ENCODE measurements at regions not wholly inside any gene's neighbourhood (a gene's known extent, or its start where the extent isn't known, plus 50 kb on each side); places are given as distances from the start of the nearest gene placed in this dataset.

DNA sequence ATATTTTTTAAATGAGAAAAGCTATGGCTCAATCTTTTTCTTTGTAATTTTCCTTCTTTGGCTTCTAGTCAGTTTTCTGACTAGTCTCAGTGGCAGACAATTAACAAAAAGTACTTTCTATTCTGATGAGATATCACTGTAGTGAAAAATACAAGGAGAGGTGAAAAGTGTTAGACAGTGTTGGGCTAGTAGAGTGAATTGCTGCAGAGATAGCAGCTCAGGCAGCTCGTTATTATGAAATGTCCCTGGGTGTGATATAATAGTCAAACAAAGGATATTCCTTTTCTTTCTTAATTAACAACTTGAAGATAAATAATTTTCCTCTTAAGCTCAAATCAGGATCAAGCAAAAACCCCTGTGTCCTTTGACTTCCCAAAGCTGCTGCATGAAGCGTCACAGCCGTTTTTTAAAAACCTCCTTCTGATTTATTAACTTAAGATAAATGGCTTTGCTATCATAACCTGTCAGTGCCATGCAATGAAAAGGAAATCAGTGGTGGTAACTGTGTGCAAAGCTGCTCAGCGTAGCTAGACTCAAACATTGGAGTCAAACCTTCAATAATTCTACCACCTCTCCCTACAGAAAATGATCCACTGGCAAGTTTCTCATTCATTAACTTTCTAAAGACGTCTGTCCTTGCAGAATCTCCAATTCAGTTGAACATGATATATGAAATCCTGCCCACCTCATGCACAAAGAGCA lies 646.6 kb upstream of the PTBP2 start:
- TF ChIP-seq ZBTB21 (tag by site-specific recombination; IDR thresholded peaks at IDR 0.05) (no peak), ZBTB20 (tag by site-specific recombination; IDR thresholded peaks at IDR 0.05) (no peak), YY1 (tag by site-specific recombination; IDR thresholded peaks at IDR 0.05) (no peak), TCF7L2 (IDR thresholded peaks at IDR 0.05; ENCODE audit: borderline replicate concordance, low read depth, low read length) (no peak)
- TF ChIP-seq, protein P1, sequence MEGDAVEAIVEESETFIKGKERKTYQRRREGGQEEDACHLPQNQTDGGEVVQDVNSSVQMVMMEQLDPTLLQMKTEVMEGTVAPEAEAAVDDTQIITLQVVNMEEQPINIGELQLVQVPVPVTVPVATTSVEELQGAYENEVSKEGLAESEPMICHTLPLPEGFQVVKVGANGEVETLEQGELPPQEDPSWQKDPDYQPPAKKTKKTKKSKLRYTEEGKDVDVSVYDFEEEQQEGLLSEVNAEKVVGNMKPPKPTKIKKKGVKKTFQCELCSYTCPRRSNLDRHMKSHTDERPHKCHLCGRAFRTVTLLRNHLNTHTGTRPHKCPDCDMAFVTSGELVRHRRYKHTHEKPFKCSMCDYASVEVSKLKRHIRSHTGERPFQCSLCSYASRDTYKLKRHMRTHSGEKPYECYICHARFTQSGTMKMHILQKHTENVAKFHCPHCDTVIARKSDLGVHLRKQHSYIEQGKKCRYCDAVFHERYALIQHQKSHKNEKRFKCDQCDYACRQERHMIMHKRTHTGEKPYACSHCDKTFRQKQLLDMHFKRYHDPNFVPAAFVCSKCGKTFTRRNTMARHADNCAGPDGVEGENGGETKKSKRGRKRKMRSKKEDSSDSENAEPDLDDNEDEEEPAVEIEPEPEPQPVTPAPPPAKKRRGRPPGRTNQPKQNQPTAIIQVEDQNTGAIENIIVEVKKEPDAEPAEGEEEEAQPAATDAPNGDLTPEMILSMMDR (tag by site-specific recombination; IDR thresholded peaks at IDR 0.05) = no peak
- TF ChIP-seq, protein P2, sequence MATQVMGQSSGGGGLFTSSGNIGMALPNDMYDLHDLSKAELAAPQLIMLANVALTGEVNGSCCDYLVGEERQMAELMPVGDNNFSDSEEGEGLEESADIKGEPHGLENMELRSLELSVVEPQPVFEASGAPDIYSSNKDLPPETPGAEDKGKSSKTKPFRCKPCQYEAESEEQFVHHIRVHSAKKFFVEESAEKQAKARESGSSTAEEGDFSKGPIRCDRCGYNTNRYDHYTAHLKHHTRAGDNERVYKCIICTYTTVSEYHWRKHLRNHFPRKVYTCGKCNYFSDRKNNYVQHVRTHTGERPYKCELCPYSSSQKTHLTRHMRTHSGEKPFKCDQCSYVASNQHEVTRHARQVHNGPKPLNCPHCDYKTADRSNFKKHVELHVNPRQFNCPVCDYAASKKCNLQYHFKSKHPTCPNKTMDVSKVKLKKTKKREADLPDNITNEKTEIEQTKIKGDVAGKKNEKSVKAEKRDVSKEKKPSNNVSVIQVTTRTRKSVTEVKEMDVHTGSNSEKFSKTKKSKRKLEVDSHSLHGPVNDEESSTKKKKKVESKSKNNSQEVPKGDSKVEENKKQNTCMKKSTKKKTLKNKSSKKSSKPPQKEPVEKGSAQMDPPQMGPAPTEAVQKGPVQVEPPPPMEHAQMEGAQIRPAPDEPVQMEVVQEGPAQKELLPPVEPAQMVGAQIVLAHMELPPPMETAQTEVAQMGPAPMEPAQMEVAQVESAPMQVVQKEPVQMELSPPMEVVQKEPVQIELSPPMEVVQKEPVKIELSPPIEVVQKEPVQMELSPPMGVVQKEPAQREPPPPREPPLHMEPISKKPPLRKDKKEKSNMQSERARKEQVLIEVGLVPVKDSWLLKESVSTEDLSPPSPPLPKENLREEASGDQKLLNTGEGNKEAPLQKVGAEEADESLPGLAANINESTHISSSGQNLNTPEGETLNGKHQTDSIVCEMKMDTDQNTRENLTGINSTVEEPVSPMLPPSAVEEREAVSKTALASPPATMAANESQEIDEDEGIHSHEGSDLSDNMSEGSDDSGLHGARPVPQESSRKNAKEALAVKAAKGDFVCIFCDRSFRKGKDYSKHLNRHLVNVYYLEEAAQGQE (tag by site-specific recombination; IDR thresholded peaks at IDR 0.05) = no peak
- TF ChIP-seq, protein P3, sequence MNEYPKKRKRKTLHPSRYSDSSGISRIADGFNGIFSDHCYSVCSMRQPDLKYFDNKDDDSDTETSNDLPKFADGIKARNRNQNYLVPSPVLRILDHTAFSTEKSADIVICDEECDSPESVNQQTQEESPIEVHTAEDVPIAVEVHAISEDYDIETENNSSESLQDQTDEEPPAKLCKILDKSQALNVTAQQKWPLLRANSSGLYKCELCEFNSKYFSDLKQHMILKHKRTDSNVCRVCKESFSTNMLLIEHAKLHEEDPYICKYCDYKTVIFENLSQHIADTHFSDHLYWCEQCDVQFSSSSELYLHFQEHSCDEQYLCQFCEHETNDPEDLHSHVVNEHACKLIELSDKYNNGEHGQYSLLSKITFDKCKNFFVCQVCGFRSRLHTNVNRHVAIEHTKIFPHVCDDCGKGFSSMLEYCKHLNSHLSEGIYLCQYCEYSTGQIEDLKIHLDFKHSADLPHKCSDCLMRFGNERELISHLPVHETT (tag by site-specific recombination; IDR thresholded peaks at IDR 0.05) = no peak

All from HEK293 (cell line).